ENCODE measurements at regions not wholly inside any gene's neighbourhood (a gene's known extent, or its start where the extent isn't known, plus 50 kb on each side); places are given as distances from the start of the nearest gene placed in this dataset.

DNA sequence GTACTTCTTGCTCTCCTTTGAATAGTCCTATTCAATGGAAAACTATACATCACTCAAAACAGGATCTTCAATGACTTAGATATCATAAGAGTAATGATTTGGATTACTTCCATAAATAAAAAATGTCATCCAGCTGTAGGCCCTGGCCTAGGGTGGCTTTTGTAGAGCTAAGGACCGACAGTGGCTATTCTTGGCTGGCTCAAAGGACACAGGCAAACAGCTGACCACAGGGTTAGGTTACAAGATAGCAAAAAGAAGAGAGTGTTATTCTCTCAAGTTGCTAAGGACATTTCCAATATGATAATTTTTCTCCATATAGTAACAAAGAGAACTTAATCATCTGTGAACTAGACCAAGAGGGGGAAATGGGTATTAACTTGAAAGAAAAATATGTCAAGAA is 495.1 kb downstream of the PLPP3 start:
- ChIA-PET POLR2A (no interaction called here), CTCF (ENCODE audit: low intra/inter-chr PET ratio, low total read pairs) (no interaction called here)
- no peak for FAIRE-seq
- Histone ChIP-seq H3K79me2 (ENCODE audit: insufficient read depth, low read length) (no peaks in the 10 kb centered on the region), H3K36me3 (replicated peaks in 1 of 2; ENCODE audit: control insufficient read depth in 1 of 2, insufficient read depth in 2 of 2, low read length in 2 of 2) (no peaks in the 10 kb centered on the region), H3K4me3 (replicated peaks in 1 of 3; ENCODE audit: insufficient read depth in 1 of 3, low read depth in 2 of 3, low read length in 3 of 3) (no peak overlapping the region), H3K4me2 (ENCODE audit: low read depth, low read length) (no peak overlapping the region), H3K27me3 (ENCODE audit: control insufficient read depth in 1 of 2, insufficient read depth in 2 of 2, low read length in 2 of 2) (peaks cover 0 to 2% of the 10 kb centered on the region in 2 experiments; a peak in 1 of 5 replicates), H3K9ac (ENCODE audit: insufficient read depth, low read depth, low read length) (no peak overlapping the region), H3K27ac (ENCODE audit: extremely low read length, insufficient read depth, low read length) (no peak overlapping the region), H4K20me1 (ENCODE audit: insufficient read depth, low read length) (no peaks in the 10 kb centered on the region), H3K9me3 (ENCODE audit: low read length) (no peaks in the 10 kb centered on the region), H2AFZ (ENCODE audit: low read length) (no peak overlapping the region), H3K4me1 (ENCODE audit: insufficient read depth, low read length) (no peaks in the 10 kb centered on the region)
- no TSS peak for BruUV-seq (replicated peaks)
- TF ChIP-seq ZNF589 (CRISPR knock-in tag; conservative IDR thresholded peaks at IDR 0.05) (no peak), CENPT (CRISPR knock-in tag; IDR thresholded peaks at IDR 0.05; ENCODE audit: low read depth) (no peak), ZNF646 (CRISPR knock-in tag; IDR thresholded peaks at IDR 0.05) (no peak), PRPF4 (IDR thresholded peaks at IDR 0.05; ENCODE audit: low read depth, low read length, poor library complexity, severe bottlenecking) (no peak), SNAPC2 (CRISPR knock-in tag; IDR thresholded peaks at IDR 0.05) (no peak)
- intact Hi-C loops (cut with micrococcal nuclease; ENCODE audit: unreplicated experiment) (no loop called here), in situ Hi-C loops (cut with HindIII; ENCODE audit: extremely low pct_ligation_motif_present, low pct_unique_long_range_greater_than_20kb) (no loop called here)
- DNase-seq (ENCODE audit: low spot score) = no peak
- WGBS (ENCODE audit: low lambda C conversion rate) = 10% methylated on average over 1 of the region's 1 CpG
- no peak for ATAC-seq
